ENCODE measurements at regions not wholly inside any gene's neighbourhood (a gene's known extent, or its start where the extent isn't known, plus 50 kb on each side); places are given as distances from the start of the nearest gene placed in this dataset.
"Not testable (repeated sequence)": the region's sequence is repeated elsewhere in the genome, so short reads cannot be mapped to it uniquely, and the experiment has no call there.

- in situ Hi-C loops (cut with MboI; ENCODE audit: low pct_unique_long_range_greater_than_20kb, low sequenced_read_pairs): no loop called here
- no peak for DNase-seq
These were observed 136.9 kb downstream of the MAIP1 start for GRCh38 chr2:200092235-200092634.

- in situ Hi-C loops (cut with MboI; ENCODE audit: low pct_unique_long_range_greater_than_20kb, low sequenced_read_pairs): no loop called here
- DNase-seq: no peak
These were observed 140.1 kb downstream of the MAIP1 start for GRCh38 chr2:200095436-200095835.

GRCh38 chr2:200099256-200099655 is 143.9 kb downstream of the MAIP1 start:
- in situ Hi-C loops (cut with MboI; ENCODE audit: low pct_unique_long_range_greater_than_20kb, low sequenced_read_pairs): no loop called here
- DNase-seq: no peak

GRCh38 chr2:200100027-200100426 is 144.6 kb downstream of the MAIP1 start:
- in situ Hi-C loops (cut with MboI; ENCODE audit: low pct_unique_long_range_greater_than_20kb, low sequenced_read_pairs): no loop called here
- no peak for DNase-seq

GRCh38 chr2:200101922-200102321 is 146.5 kb downstream of the MAIP1 start:
- DNase-seq: no peak
- in situ Hi-C loops (cut with MboI; ENCODE audit: low pct_unique_long_range_greater_than_20kb, low sequenced_read_pairs): no loop called here

- in situ Hi-C loops (cut with MboI; ENCODE audit: low pct_unique_long_range_greater_than_20kb, low sequenced_read_pairs): no loop called here
These were observed 147.6 kb downstream of the MAIP1 start for GRCh38 chr2:200102971-200103370.

GRCh38 chr2:200104015-200104414 is 148.6 kb downstream of the MAIP1 start:
- in situ Hi-C loops (cut with MboI; ENCODE audit: low pct_unique_long_range_greater_than_20kb, low sequenced_read_pairs): no loop called here
- no peak for DNase-seq

More at GRCh38 chr2:200102971-200103370, 147.6 kb downstream of the MAIP1 start:
- DNase-seq: no peak

GRCh38 chr2:200107514-200108217 is 152.3 kb downstream of the MAIP1 start:
- in situ Hi-C loops (cut with MboI; ENCODE audit: low pct_unique_long_range_greater_than_20kb, low sequenced_read_pairs): no loop called here
- no peak for DNase-seq

- in situ Hi-C loops (cut with MboI; ENCODE audit: low pct_unique_long_range_greater_than_20kb, low sequenced_read_pairs): no loop called here
- DNase-seq: no peak
These were observed 154.0 kb downstream of the MAIP1 start for GRCh38 chr2:200109421-200109820.

GRCh38 chr2:200110381-200110780 is 155.0 kb downstream of the MAIP1 start:
- in situ Hi-C loops (cut with MboI; ENCODE audit: low pct_unique_long_range_greater_than_20kb, low sequenced_read_pairs): no loop called here
- DNase-seq: no peak

- DNase-seq; in situ Hi-C loops (cut with MboI; ENCODE audit: low pct_unique_long_range_greater_than_20kb, low sequenced_read_pairs): not testable (repeated sequence)
These were observed 157.8 kb downstream of the MAIP1 start for GRCh38 chr2:200113016-200113799.

GRCh38 chr2:200119236-200119635 is 163.9 kb downstream of the MAIP1 start:
- no peak for DNase-seq
- in situ Hi-C loops (cut with MboI; ENCODE audit: low pct_unique_long_range_greater_than_20kb, low sequenced_read_pairs): no loop called here

- in situ Hi-C loops (cut with MboI; ENCODE audit: low pct_unique_long_range_greater_than_20kb, low sequenced_read_pairs): no loop called here
- no peak for DNase-seq
These were observed 166.5 kb downstream of the MAIP1 start for GRCh38 chr2:200121931-200122330.

GRCh38 chr2:200122683-200123082 is 167.3 kb downstream of the MAIP1 start:
- DNase-seq: no peak
- in situ Hi-C loops (cut with MboI; ENCODE audit: low pct_unique_long_range_greater_than_20kb, low sequenced_read_pairs): no loop called here

GRCh38 chr2:200124665-200125368 is 169.4 kb downstream of the MAIP1 start:
- in situ Hi-C loops (cut with MboI; ENCODE audit: low pct_unique_long_range_greater_than_20kb, low sequenced_read_pairs); DNase-seq: not testable (repeated sequence)

GRCh38 chr2:200125444-200126284 is 170.3 kb downstream of the MAIP1 start:
- DNase-seq: no peak
- in situ Hi-C loops (cut with MboI; ENCODE audit: low pct_unique_long_range_greater_than_20kb, low sequenced_read_pairs): no loop called here

- DNase-seq; in situ Hi-C loops (cut with MboI; ENCODE audit: low pct_unique_long_range_greater_than_20kb, low sequenced_read_pairs): not testable (repeated sequence)
These were observed 170.9 kb downstream of the MAIP1 start for GRCh38 chr2:200126285-200126670.

- DNase-seq; in situ Hi-C loops (cut with MboI; ENCODE audit: low pct_unique_long_range_greater_than_20kb, low sequenced_read_pairs): not testable (repeated sequence)
These were observed 171.3 kb downstream of the MAIP1 start for GRCh38 chr2:200126680-200127079.

- in situ Hi-C loops (cut with MboI; ENCODE audit: low pct_unique_long_range_greater_than_20kb, low sequenced_read_pairs): no loop called here
- DNase-seq: no peak
These were observed 172.5 kb downstream of the MAIP1 start for GRCh38 chr2:200127848-200128247.

All from KBM-7 (cell line).